NCI-H1092 (cell line): ENCODE measurements at regions not wholly inside any gene's neighbourhood (a gene's known extent, or its start where the extent isn't known, plus 50 kb on each side); places are given as distances from the start of the nearest gene placed in this dataset.
A peak's percentile ranks its signal among the peaks of the same experiment; 100 is the strongest.
"Not testable (repeated sequence)": the region's sequence is repeated elsewhere in the genome, so short reads cannot be mapped to it uniquely, and the experiment has no call there.

Experiments used
- DNase-seq: peaks from one replicate; lab custom pipeline; 2025; lab: John Stamatoyannopoulos, UW

GRCh38 chr10:80697926-80698325, 160.2 kb downstream of the SH2D4B start:
- DNase-seq = no peak

GRCh38 chr10:80699602-80700039, 161.9 kb downstream of the SH2D4B start:
- peak; percentile 14 for DNase-seq

- no peak for DNase-seq
These were observed 162.6 kb downstream of the SH2D4B start for GRCh38 chr10:80700252-80700651.

DNA sequence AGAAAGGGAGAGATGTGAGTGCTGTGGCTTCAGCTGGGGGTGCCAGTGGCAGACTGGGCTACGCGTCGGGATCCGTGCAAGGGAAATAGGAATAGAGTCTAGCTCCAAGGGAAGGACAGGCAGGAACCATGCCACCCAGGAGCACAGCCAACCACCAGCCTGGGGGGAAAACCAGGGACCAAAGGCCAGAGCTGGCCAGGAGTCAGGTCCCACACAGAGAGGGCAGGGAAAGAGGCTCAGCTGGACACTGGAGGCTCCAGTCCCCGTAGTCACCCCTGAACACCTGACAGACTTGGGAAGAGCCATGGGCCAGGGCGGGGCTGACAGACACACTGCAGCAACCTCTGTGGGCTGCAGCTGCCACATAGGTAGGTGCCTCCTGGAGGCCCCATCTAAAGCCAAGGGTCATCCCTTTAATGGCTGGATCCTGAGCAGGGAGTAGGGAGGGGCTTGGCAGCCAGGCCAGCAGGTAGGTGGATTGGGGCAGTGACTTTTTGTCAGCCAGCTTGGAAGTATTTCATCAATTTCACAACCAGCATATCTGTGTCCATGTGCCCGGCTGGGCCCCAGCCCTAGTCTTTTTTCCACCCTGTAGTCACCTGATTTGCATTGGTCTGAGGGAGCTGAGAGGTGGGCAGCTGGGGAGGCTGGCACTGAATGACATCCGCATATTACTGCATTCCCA, 163.2 kb downstream of the SH2D4B start:
- DNase-seq = no peak

DNA sequence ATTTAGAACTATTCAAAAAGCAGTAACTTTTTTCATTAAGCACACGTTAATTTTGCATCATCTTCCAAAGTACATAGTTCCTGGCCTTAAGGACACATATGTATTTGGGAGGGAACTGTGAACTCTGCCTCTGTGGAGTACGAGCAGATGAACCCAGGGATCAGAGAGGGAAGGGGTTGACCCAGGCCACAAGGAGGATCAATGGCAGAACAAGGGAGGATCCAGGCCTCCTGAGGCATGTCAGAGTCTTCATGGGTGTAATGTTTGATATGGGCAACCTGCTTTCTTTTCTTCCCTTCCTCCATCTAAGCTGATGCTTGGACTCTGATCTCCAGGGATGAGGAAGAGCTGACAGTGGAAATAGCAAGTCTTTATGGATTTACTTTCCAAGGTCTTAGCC, 164.0 kb downstream of the SH2D4B start:
- DNase-seq = no peak

GRCh38 chr10:80702143-80702542, 164.4 kb downstream of the SH2D4B start:
- no peak for DNase-seq

DNA sequence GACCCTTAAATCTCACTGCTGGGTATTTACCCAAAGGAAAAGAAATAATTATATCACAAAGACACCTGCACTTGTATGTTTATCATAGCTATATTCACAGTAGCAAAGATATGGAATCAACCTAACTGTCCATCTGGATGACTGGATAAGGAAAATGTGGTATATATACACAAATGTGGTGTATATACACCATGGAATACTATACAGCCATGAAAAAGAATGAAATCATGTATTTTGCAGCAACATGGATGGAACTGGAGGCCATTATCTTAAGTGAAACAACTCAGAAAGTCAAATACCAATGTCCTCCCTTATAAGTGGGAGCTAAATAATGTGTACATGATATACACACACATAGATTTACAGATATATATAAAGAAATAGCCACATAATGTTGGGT, 168.2 kb downstream of the SH2D4B start:
- no peak for DNase-seq

GRCh38 chr10:80708185-80708584, 170.5 kb downstream of the SH2D4B start:
- DNase-seq = no peak

GRCh38 chr10:80708808-80709207, 171.1 kb downstream of the SH2D4B start:
- DNase-seq = no peak

DNA sequence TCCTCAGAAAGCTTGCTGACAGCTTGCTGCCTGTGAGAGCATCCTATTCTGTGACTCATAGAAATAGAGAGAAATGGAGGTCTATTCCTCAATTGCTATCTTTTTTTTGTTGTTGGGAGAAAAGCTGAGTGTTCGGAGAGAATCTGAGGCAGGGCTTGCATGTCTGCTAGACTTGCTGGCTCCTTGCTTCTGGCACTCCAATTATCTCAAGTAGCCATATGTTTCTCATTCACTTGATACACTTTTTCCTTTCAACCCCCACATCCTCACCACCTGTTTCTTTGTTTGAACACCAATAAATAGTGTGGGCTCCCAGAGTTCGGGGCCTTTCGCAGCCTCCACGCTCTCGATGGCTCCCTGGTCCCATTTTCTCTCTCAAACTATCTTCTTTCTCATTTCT, 172.2 kb downstream of the SH2D4B start:
- no peak for DNase-seq

DNA sequence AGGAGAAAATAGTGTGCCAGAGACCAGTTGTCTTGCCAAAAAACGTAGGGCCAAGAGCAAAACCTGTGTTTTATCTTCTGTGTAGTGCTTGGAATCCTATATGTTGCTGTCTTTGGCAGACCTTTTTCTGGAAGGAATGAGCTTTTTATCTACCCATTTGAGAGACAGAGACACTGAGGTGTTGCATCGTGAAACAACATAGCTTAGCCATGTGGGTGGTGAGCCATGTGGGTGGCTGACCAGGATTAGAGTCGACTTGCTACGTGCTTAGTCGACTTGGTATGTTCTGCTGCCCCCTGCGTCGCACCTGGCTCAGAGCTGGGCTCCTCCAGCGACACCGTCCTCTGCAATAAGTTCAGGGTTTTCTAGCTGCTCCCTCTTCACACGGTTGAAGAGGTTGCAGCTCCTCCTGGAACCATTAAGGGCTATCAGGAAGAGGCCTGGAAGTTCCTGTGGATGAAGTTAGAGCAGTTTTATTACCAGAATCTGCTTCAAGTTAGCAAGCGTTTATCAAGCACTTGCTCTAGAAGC, 175.8 kb downstream of the SH2D4B start:
- DNase-seq = no peak

GRCh38 chr10:80714566-80714965, 176.9 kb downstream of the SH2D4B start:
- DNase-seq = no peak

DNA sequence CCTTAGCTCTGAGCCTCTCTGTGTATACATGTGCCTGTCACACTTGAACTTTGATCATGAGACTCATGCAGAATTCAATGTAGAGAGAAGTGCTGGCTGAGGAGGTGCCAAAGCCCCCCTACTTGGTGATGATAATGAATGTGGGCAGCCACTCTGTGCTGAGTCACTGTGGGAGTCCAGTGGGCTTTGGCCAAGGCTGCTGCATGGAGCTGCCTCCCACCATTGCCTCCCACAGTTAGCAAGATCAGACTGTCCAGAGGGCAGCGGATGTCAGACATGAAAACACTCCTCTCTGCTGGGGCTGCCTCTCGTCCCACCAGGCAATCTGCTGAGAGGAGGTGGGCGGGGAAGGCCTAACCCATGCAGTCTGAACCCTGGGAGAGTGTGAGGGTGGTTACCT, 180.3 kb downstream of the SH2D4B start:
- no peak for DNase-seq

GRCh38 chr10:80719935-80720334, 182.2 kb downstream of the SH2D4B start:
- no peak for DNase-seq

DNA sequence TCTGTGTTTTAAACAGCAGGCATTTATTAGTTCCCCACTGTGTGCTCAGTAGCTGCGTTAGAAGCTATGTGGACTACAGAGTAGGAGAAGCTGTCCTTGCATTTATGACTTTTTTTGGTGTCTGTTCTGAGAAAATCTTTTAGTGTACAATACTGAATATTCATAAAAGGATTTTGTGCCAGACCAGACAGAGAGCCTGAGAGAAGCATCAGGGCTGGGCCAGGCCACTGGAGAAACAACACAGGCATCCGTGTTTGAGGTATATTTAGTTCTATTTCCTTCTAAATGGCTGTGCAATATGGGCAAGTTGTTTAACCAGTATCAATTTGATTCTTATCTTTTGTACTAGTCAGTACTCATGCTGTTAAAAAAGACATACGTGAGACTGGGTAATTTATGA, 182.8 kb downstream of the SH2D4B start:
- DNase-seq = no peak

GRCh38 chr10:80728354-80728753, 190.7 kb downstream of the SH2D4B start:
- DNase-seq = not testable (repeated sequence)

GRCh38 chr10:80729896-80730295, 192.2 kb downstream of the SH2D4B start:
- no peak for DNase-seq

- DNase-seq = no peak
These were observed 192.8 kb downstream of the SH2D4B start for GRCh38 chr10:80730522-80730921.

- DNase-seq = no peak
These were observed 196.9 kb downstream of the SH2D4B start for GRCh38 chr10:80734589-80734988.

GRCh38 chr10:80737209-80737608, 199.5 kb downstream of the SH2D4B start:
- no peak for DNase-seq

- no peak for DNase-seq
These were observed 201.6 kb downstream of the SH2D4B start for GRCh38 chr10:80739328-80739727.

DNA sequence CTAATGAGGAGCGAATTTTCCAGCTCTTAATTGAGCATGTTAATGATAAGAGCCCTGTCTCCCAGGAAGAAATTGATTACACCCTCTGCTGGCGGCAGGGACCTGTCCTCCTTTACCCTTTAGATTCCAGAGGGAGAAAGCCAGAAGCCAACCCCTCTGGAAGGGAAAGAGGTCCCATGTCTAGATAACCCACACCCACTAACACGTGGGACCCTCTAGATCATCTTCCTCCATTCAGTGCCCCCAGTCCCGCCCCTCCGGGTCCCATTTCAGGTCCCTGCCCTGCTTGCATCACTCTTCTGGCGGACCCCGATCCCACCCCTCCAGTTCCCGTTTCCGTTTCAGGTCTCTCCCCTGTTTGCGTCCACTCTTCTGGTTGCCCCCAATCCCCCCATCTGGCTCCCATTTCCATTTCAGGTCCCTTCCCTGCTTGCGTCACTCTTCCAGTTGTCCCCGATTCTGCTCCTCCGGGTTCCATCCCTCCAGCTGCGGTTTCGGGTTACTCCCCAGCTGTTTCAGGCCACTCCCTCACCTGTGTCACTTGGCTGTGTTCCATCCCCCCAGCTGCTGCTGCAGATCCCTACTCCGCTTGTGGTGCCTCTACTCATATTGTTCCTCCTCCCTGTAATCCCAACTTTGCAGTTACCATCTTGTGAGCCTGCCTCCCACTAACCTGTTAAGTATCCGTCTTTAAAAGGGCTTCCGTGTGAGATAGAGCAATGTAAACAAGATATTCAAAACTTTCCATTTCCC, 202.4 kb downstream of the SH2D4B start:
- no peak for DNase-seq

DNA sequence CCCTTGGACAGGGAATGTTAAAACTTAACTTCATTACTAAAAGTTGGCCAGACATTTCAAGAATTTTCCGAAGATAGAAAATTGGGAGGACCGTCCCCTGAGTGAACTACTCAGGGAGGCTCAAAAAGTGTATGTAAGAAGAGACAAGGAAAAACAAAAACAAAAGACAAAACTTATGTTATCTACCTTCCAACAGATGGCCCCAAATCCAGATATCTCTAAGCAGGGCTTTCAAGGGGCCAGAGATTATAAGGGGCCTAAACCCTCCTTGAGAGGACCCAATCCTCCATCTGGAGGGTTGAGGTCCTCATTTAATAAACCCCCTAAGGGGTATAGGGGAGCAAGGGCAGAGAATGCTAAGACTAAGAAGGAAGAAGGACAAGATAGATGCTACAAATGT, 203.6 kb downstream of the SH2D4B start:
- DNase-seq = no peak
